ENCODE measurements at regions not wholly inside any gene's neighbourhood (a gene's known extent, or its start where the extent isn't known, plus 50 kb on each side); places are given as distances from the start of the nearest gene placed in this dataset.

- DNase-seq (ENCODE audit: extremely low spot score) = no peak
- ChIA-PET CTCF (no interaction called here), POLR2A (no interaction called here)
- TF ChIP-seq CTCF (IDR thresholded peaks at IDR 0.05; ENCODE audit: control extremely low read depth, extremely low read depth, low read depth, missing control alignments) = no peak
Observed at GRCh38 chr1:185497177-185497576, 180.1 kb upstream of the IVNS1ABP start.

- CTCF ChIA-PET = no interaction called here
- POLR2A ChIA-PET = no interaction called here
- TF ChIP-seq CTCF (IDR thresholded peaks at IDR 0.05; ENCODE audit: control extremely low read depth, extremely low read depth, low read depth, missing control alignments) = no peak
Observed at GRCh38 chr1:185495898-185496297, 178.9 kb upstream of the IVNS1ABP start.

GRCh38 chr1:185495007-185495406 lies 178.0 kb upstream of the IVNS1ABP start:
- no peak for TF ChIP-seq CTCF (IDR thresholded peaks at IDR 0.05; ENCODE audit: control extremely low read depth, extremely low read depth, low read depth, missing control alignments)
- DNase-seq (ENCODE audit: extremely low spot score) = no peak
- CTCF ChIA-PET = no interaction called here
- POLR2A ChIA-PET = no interaction called here

More at GRCh38 chr1:185495898-185496297, 178.9 kb upstream of the IVNS1ABP start:
- DNase-seq (ENCODE audit: extremely low spot score) = no peak

- POLR2A ChIA-PET = no interaction called here
- TF ChIP-seq CTCF (IDR thresholded peaks at IDR 0.05; ENCODE audit: control extremely low read depth, extremely low read depth, low read depth, missing control alignments) = no peak
- CTCF ChIA-PET = interaction anchor here (1.0 to 1.6 kb wide), 3 partner anchors 9 to 175 kb away, joined by 3 to 6 read pairs (median 3); partner anchors contain the start of gene IVNS1ABP
- no peak for DNase-seq (ENCODE audit: extremely low spot score)
Observed at GRCh38 chr1:185492089-185492825, 175.2 kb upstream of the IVNS1ABP start.

GRCh38 chr1:185491604-185492003 lies 174.6 kb upstream of the IVNS1ABP start:
- ChIA-PET POLR2A (no interaction called here), CTCF (interaction anchor here (1.0 to 1.6 kb wide), 2 partner anchors 9 to 174 kb away, joined by 3 to 6 read pairs; partner anchors contain the start of gene IVNS1ABP)
- no peak for TF ChIP-seq CTCF (IDR thresholded peaks at IDR 0.05; ENCODE audit: control extremely low read depth, extremely low read depth, low read depth, missing control alignments)
- DNase-seq (ENCODE audit: extremely low spot score) = no peak

- no peak for TF ChIP-seq CTCF (IDR thresholded peaks at IDR 0.05; ENCODE audit: control extremely low read depth, extremely low read depth, low read depth, missing control alignments)
- DNase-seq (ENCODE audit: extremely low spot score) = no peak
- CTCF ChIA-PET = no interaction called here
- POLR2A ChIA-PET = no interaction called here
Observed at GRCh38 chr1:185490924-185491323, 173.9 kb upstream of the IVNS1ABP start.

Data from GM10248 (cell line).